SK-N-SH (cell line): ENCODE measurements at regions not wholly inside any gene's neighbourhood (a gene's known extent, or its start where the extent isn't known, plus 50 kb on each side); places are given as distances from the start of the nearest gene placed in this dataset.

ENCODE experiments used
- CTCF ChIA-PET: fragments of 300-600, 350-600 bp; formaldehyde crosslinking; extraction: SDS; loops from one replicate; lab custom pipeline; 2021; lab: Yijun Ruan, JAX
- POLR2A ChIA-PET: fragments of 350-600 bp; sonication (Branson Sonifier 250); formaldehyde crosslinking; extraction: SDS; loops from one replicate; lab custom pipeline; 2020; ENCODE audit warnings: antibody characterized with exemption, inconsistent platforms; lab: Yijun Ruan, JAX
- DNase-seq: peaks from one replicate; pipeline ENCODE4 v3.0.0; 2012
- H2AFZ ChIP-seq: fragments of 200-600 bp; sonication (generic); 2 replicates; pipeline ENCODE4 v1.8.1; 2016; ENCODE audit warnings: antibody characterized with exemption, mild to moderate bottlenecking, low read depth
- H3F3A ChIP-seq: fragments of 200-600 bp; sonication (generic); replicated peaks from 2 replicates; pipeline ENCODE3; 2016; ENCODE audit warnings: antibody characterized with exemption, mild to moderate bottlenecking; ENCODE audit not compliant: insufficient read depth
- H3K27ac ChIP-seq, 2 experiments: fragments of 200-500 bp in 1 of 2; fragments of 200-600 bp in 1 of 2; sonication (Bioruptor generic) in 1 of 2; sonication (generic), shearing (Covaris generic) in 1 of 2; 2 replicates each; pipeline versions ENCODE4 v1.5.1 to v1.6.1; 2014 to 2016; ENCODE audit warnings: low read depth in 2 of 2, inconsistent platforms in 1 of 2, low read length in 1 of 2, mild to moderate bottlenecking in 1 of 2, mixed read lengths in 1 of 2
- H3K27me3 ChIP-seq: fragments of 200-600 bp; sonication (generic), shearing (Covaris generic); 2 replicates; pipeline ENCODE4 v1.6.1; 2016; ENCODE audit warnings: mixed run types; ENCODE audit not compliant: insufficient read depth
- H3K36me3 ChIP-seq, 2 experiments: fragments of 200-500 bp in 1 of 2; fragments of 200-600 bp in 1 of 2; sonication (Bioruptor generic) in 1 of 2; sonication (generic) in 1 of 2; replicated peaks in 1 of 2; 2 replicates each; pipeline versions ENCODE3 to v1.5.1; 2014 to 2016; ENCODE audit warnings: low read length in 1 of 2, mild to moderate bottlenecking in 1 of 2; ENCODE audit not compliant: insufficient read depth in 2 of 2, control insufficient read depth in 1 of 2
- H3K4me1 ChIP-seq, 2 experiments: fragments of 200-500 bp in 1 of 2; fragments of 200-600 bp in 1 of 2; sonication (Bioruptor generic) in 1 of 2; sonication (generic), shearing (Covaris generic) in 1 of 2; 2 replicates each; pipeline versions ENCODE4 v1.5.1 to v1.6.1; 2014 to 2016; ENCODE audit warnings: low read depth in 1 of 2, low read length in 1 of 2, mixed run types in 1 of 2; ENCODE audit not compliant: insufficient read depth in 2 of 2, control insufficient read depth in 1 of 2
- H3K4me2 ChIP-seq: fragments of 200-600 bp; sonication (generic), shearing (Covaris generic); 2 replicates; pipeline ENCODE4 v1.6.1; 2017; ENCODE audit warnings: mixed run types
- H3K4me3 ChIP-seq, 2 experiments: fragments of 200-500 bp in 1 of 2; fragments of 200-600 bp in 1 of 2; sonication (Bioruptor generic) in 1 of 2; sonication (generic), shearing (Covaris generic) in 1 of 2; 2 replicates each; pipeline versions ENCODE4 v1.5.1 to v1.8.1; 2014 to 2016; ENCODE audit warnings: low read depth in 2 of 2, inconsistent platforms in 1 of 2, low read length in 1 of 2, mild to moderate bottlenecking in 1 of 2, mixed read lengths in 1 of 2, moderate library complexity in 1 of 2
- H3K79me2 ChIP-seq: fragments of 200-600 bp; sonication (generic); 2 replicates; pipeline ENCODE4 v1.8.1; 2017; ENCODE audit warnings: mild to moderate bottlenecking; ENCODE audit not compliant: insufficient read depth
- H3K9ac ChIP-seq: fragments of 200-600 bp; sonication (generic); 2 replicates; pipeline ENCODE4 v1.6.1; 2017; ENCODE audit warnings: mixed run types
- H3K9me2 ChIP-seq: fragments of 200-600 bp; sonication (generic); 2 replicates; pipeline ENCODE4 v1.6.1; 2017; ENCODE audit warnings: mixed run types
- H3K9me3 ChIP-seq: fragments of 200-600 bp; sonication (generic); 2 replicates; pipeline ENCODE4 v1.6.1; 2017; ENCODE audit warnings: mixed run types, mild to moderate bottlenecking, moderate library complexity
- H4K20me1 ChIP-seq: fragments of 200-600 bp; sonication (generic); 2 replicates; pipeline ENCODE4 v1.6.1; 2017; ENCODE audit warnings: mild to moderate bottlenecking, mixed run types; ENCODE audit not compliant: insufficient read depth
- CHD2 ChIP-seq: fragments of 150-350 bp; IDR thresholded peaks from 2 replicates; pipeline ENCODE4 v1.6.1; 2018; ENCODE audit warnings: low read length; ENCODE audit not compliant: partially characterized antibody
- CTCF ChIP-seq: fragments of 200-600 bp; sonication (generic); IDR thresholded peaks from 2 replicates; pipeline ENCODE4 v1.6.1; 2017; ENCODE audit warnings: antibody characterized with exemption, mild to moderate bottlenecking, moderate library complexity
- FOSL2 ChIP-seq: IDR thresholded peaks from 2 replicates; pipeline ENCODE4 v1.4.0; 2012; ENCODE audit warnings: low read depth, mild to moderate bottlenecking, moderate library complexity, borderline replicate concordance
- FOXJ3 ChIP-seq: sonication (generic); formaldehyde crosslinking; IDR thresholded peaks from 2 replicates; pipeline ENCODE4 v1.5.1; 2020; ENCODE audit warnings: mild to moderate bottlenecking, missing genetic modification reagents
- GATA2 ChIP-seq: sonication (generic); formaldehyde crosslinking; IDR thresholded peaks from 2 replicates; pipeline ENCODE4 v1.5.0; 2020; ENCODE audit warnings: mild to moderate bottlenecking, missing genetic modification reagents
- PBX3 ChIP-seq: IDR thresholded peaks from 2 replicates; pipeline ENCODE4; 2012
- POLR2AphosphoS5 ChIP-seq: IDR thresholded peaks from 2 replicates; pipeline ENCODE4 v1.6.1; 2012; ENCODE audit warnings: low read depth, low read length
- REST ChIP-seq: IDR thresholded peaks from 2 replicates; pipeline ENCODE4 v1.6.1; 2012; ENCODE audit warnings: mild to moderate bottlenecking, low read depth, low read length, moderate library complexity
- RFX5 ChIP-seq: IDR thresholded peaks from 2 replicates; pipeline ENCODE4 v1.6.1; 2012; ENCODE audit warnings: mild to moderate bottlenecking, improper control_type of control experiment, low read length
- SIN3A ChIP-seq: IDR thresholded peaks from 2 replicates; pipeline ENCODE4 v1.6.1; 2012; ENCODE audit warnings: low read depth, mild to moderate bottlenecking, low read length, moderate library complexity, borderline replicate concordance
- USF1 ChIP-seq: IDR thresholded peaks from 2 replicates; pipeline ENCODE4 v1.4.0; 2012; ENCODE audit warnings: low read depth, borderline replicate concordance
- WGBS: methylation state at CpG from one replicate; pipeline ENCODE4 v1.1.6; 2017; ENCODE audit warnings: low lambda C conversion rate; 5-methylcytosine and 5-hydroxymethylcytosine counted together
- TF ChIP-seq, protein P1 (sequence below): fragments of 150-350 bp; IDR thresholded peaks from 2 replicates; pipeline ENCODE4 v1.6.1; 2017; ENCODE audit warnings: antibody characterized with exemption, low read length, low read depth, borderline replicate concordance
- TF ChIP-seq, protein P2 (sequence below): fragments of 150-350 bp; IDR thresholded peaks from 2 replicates; pipeline ENCODE4 v1.6.1; 2016; ENCODE audit warnings: mild to moderate bottlenecking, low read depth, low read length
- TF ChIP-seq, protein P3 (sequence below): IDR thresholded peaks from 2 replicates; pipeline ENCODE4 v1.4.0; 2012; ENCODE audit warnings: low read depth

GRCh38 chr6:91020744-91021143 lies 433.9 kb upstream of the MAP3K7 start:
- ChIA-PET POLR2A (no interaction called here), CTCF (no interaction called here)
- H3F3A ChIP-seq: no peaks in the 10 kb centered on the region
- H3K79me2 ChIP-seq: no peaks in the 10 kb centered on the region
- no peak for DNase-seq
- 8% methylated on average over 1 of the region's 1 CpG for WGBS
- no peaks in the 10 kb centered on the region for H4K20me1 ChIP-seq
- H3K4me2 ChIP-seq: no peak overlapping the region
- H3K9ac ChIP-seq: no peak overlapping the region
- H3K9me3 ChIP-seq: no peaks in the 10 kb centered on the region
- H3K36me3 ChIP-seq: no peaks in the 10 kb centered on the region
- no peaks in the 10 kb centered on the region for H3K9me2 ChIP-seq
- no peak overlapping the region for H3K4me3 ChIP-seq
- no peak overlapping the region for H3K27ac ChIP-seq
- no peaks in the 10 kb centered on the region for H3K4me1 ChIP-seq
- no peak for TF ChIP-seq USF1
- TF ChIP-seq, protein P1, sequence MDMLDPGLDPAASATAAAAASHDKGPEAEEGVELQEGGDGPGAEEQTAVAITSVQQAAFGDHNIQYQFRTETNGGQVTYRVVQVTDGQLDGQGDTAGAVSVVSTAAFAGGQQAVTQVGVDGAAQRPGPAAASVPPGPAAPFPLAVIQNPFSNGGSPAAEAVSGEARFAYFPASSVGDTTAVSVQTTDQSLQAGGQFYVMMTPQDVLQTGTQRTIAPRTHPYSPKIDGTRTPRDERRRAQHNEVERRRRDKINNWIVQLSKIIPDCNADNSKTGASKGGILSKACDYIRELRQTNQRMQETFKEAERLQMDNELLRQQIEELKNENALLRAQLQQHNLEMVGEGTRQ: no peak
- TF ChIP-seq CHD2: no peak
- TF ChIP-seq GATA2 (CRISPR knock-in tag): no peak
- H3K27me3 ChIP-seq: no peaks in the 10 kb centered on the region
- no peak overlapping the region for H2AFZ ChIP-seq

DNA sequence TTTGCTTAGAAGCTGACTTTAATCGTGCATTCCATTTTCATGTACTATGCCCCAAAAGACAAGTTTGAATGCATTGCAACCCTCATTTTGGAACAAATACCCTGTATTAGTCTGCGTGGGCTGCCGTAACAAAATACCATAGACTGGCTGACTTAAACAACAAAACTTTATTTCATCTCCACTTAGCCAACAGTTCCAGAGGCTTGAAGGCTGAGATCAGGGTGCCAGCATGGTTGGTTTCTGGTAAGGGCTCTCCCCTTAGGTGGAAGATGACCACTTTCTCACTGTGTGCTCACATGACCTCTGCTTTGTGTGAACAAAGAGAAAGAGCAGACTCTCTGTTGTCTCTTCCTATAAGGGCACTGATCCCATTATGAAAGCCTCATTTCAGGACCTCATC lies 431.7 kb upstream of the MAP3K7 start:
- no peak overlapping the region for H3K4me3 ChIP-seq
- 60% methylated on average over 3 of the region's 3 CpGs for WGBS
- no peak overlapping the region for H3K9ac ChIP-seq
- no peak for DNase-seq
- H3K27me3 ChIP-seq: no peaks in the 10 kb centered on the region
- H3K4me1 ChIP-seq: no peaks in the 10 kb centered on the region
- TF ChIP-seq PBX3: no peak
- no peak for TF ChIP-seq POLR2AphosphoS5
- no peak for TF ChIP-seq CTCF
- TF ChIP-seq RFX5: no peak
- no peak for TF ChIP-seq FOXJ3 (CRISPR knock-in tag)
- TF ChIP-seq SIN3A: no peak
- no peak for TF ChIP-seq REST
- TF ChIP-seq, protein P2, sequence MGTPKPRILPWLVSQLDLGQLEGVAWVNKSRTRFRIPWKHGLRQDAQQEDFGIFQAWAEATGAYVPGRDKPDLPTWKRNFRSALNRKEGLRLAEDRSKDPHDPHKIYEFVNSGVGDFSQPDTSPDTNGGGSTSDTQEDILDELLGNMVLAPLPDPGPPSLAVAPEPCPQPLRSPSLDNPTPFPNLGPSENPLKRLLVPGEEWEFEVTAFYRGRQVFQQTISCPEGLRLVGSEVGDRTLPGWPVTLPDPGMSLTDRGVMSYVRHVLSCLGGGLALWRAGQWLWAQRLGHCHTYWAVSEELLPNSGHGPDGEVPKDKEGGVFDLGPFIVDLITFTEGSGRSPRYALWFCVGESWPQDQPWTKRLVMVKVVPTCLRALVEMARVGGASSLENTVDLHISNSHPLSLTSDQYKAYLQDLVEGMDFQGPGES: no peak
- TF ChIP-seq, protein P3, sequence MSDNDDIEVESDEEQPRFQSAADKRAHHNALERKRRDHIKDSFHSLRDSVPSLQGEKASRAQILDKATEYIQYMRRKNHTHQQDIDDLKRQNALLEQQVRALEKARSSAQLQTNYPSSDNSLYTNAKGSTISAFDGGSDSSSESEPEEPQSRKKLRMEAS: no peak
- TF ChIP-seq FOSL2: no peak
- no peak for TF ChIP-seq GATA2 (CRISPR knock-in tag)
- H4K20me1 ChIP-seq: no peaks in the 10 kb centered on the region
- H2AFZ ChIP-seq: no peak overlapping the region
- POLR2A ChIA-PET: no interaction called here
- no peaks in the 10 kb centered on the region for H3K36me3 ChIP-seq
- H3K27ac ChIP-seq: no peak overlapping the region
- H3K9me2 ChIP-seq: no peaks in the 10 kb centered on the region
- no peaks in the 10 kb centered on the region for H3F3A ChIP-seq
- no peaks in the 10 kb centered on the region for H3K79me2 ChIP-seq
- H3K9me3 ChIP-seq: no peaks in the 10 kb centered on the region
- CTCF ChIA-PET: no interaction called here
- H3K4me2 ChIP-seq: no peak overlapping the region
